SHP77 (cell line): ENCODE measurements at regions not wholly inside any gene's neighbourhood (a gene's known extent, or its start where the extent isn't known, plus 50 kb on each side); places are given as distances from the start of the nearest gene placed in this dataset.

Experiments used
- DNase-seq, 2 experiments: peaks; one replicate each; lab custom pipeline; 2025; lab: John Stamatoyannopoulos, UW

GRCh38 chr3:31004025-31004678, 109.7 kb upstream of the GADL1 start:
- DNase-seq = no peak

GRCh38 chr3:31008994-31009393, 114.5 kb upstream of the GADL1 start:
- no peak for DNase-seq

DNA sequence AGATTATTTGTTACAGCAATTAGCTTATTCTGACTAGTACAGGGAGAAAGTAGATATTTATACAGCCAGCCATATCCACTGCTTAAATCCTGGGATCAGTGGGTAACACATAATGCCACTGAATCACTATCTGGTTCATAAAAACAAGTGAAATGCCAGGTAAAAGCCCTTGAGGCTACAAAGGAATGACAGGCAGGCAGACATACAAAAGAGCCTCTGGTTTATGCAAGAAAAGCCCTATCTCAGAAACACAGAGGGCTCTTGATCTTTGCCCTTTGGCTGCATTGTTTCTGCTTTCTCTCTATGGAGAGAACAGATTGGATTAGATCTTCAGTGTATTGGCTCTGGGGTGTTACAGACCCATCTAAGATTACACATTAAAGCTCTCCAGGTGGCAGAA, 115.4 kb upstream of the GADL1 start:
- no peak for DNase-seq

DNA sequence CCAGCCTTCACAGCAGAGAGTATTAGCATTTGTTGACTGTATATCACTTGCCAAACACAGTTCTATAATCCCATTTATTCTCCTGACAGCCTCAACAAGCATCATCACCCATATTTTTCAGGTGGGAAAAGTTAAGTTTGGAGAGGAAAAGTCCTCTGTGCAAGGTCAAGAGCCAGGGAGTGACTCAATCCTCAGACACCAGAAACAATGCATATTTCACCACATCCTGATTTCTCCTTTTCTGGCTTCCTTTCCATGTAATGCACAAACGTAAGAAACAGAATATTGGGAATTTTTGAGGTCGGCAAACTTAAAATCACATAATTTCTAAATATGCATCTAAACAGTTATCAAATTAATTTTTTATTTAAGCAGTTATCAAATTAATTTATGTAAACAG, 116.0 kb upstream of the GADL1 start:
- no peak for DNase-seq

DNA sequence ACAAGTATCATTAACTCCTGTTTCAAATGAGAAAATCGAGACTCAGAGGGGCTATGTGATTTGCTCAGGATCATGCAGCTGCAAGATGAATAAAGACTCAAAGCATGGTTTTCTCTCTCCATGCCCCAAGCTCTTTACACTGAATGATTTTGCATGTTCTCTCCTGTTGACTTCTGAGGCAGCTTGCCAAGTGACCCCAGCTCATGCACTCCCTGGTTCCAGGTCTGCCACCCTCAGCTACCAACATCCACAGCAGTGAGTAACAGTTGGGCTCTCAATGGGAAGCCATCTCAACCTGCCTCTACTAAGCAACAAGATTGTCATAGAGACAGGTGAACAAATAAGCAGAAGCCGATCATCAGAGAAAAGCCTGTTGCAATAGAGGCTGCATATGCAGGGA, 116.9 kb upstream of the GADL1 start:
- DNase-seq = peak; percentile 92 to 94

GRCh38 chr3:31013090-31013489, 118.6 kb upstream of the GADL1 start:
- no peak for DNase-seq

- no peak for DNase-seq
These were observed 119.4 kb upstream of the GADL1 start for GRCh38 chr3:31013843-31014242.

- DNase-seq = no peak
These were observed 120.0 kb upstream of the GADL1 start for GRCh38 chr3:31014317-31015040.

DNA sequence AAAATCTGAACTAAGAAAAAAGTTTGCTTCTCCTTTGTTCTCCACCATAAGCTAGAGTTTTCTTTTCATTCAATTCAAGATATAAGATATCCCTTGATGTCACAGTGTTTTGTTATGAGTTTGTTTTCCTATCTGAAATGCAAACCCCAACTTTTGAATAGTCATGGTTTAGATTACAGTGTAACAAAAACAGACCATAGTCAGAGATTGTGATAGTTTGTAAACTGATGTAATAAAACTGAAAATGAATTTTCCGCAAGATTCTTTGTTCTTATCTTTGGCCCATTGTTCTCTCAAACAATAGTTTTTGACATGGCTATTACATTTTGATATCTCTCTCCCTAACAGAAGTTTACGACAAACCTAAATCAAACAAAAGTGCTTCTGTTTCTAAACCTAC, 121.7 kb upstream of the GADL1 start:
- no peak for DNase-seq

DNA sequence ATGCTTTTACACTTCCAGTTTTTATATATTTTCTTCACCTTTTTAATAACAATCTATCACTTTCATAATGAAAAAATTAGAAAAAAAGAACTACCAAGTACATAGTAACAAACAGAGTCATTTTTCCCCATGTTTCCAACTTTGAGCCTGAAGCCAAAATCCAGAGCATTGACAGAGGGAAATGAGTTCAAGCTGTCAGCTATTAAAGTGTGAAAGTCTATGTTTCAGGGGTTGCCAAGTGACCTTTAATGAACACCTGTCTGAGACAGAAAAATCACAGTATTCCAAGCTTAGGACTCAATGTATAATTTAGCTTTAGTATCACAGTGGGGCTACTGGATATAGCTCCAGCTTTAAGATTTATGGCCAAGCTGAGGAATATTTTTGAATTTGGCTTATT, 128.3 kb upstream of the GADL1 start:
- DNase-seq = no peak

DNA sequence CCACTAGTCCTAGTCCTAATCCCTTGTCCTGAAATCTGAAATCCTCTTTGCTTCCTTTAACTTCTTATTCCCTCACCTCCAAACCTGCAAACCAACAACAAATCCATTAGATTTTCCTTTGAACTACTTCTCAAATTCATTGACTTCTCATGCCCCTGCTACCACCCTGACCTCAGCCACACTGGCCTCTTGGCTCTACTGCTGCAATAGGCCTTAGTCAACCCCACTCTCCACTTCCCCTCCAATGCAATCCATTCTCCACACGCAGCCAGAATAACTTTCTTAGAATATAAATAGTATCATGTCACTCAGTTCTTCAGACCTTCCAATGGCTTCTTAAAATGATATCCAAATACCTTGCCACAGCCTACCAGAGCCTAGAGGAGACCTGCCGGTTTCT, 131.1 kb upstream of the GADL1 start:
- no peak for DNase-seq

GRCh38 chr3:31027191-31027761, 132.8 kb upstream of the GADL1 start:
- no peak for DNase-seq

GRCh38 chr3:31027914-31028313, 133.5 kb upstream of the GADL1 start:
- DNase-seq = no peak

DNA sequence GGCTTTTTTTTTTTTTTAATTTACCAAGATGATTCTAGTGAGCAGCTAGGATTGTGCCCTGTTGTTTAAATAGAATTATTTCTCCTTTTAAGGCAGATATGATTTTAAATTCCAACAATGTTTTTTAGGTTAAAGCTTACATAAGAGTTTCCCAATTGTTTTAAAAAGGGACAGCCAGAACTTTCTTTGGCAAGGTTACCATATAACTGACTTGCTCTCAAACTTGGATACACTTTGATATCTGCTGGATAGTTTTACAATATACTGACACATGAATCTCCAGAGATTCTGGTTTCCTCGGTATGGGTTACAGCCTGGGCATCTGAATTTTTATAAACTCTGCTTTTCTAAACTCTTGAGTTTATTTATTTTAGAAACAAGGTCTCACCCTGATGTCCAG, 134.3 kb upstream of the GADL1 start:
- no peak for DNase-seq

DNA sequence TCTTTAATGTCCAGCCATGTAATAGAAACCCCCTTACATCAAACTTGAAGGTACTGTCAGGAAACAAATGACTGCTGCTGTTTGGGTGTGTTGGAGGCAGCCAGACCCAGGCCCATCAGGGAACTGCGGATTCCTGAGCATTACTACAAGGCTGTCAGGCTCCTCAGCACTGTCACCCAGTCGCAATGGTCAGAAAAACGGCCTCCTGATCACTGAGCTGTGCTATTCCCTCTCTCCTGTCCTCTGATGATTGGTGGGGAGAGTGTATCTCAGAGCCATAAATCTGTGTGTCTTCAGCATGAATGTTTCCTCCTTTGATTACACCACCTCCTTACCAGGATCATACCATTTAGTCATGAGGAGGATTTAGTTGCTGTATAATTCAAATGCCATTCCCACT, 135.2 kb upstream of the GADL1 start:
- no peak for DNase-seq

DNA sequence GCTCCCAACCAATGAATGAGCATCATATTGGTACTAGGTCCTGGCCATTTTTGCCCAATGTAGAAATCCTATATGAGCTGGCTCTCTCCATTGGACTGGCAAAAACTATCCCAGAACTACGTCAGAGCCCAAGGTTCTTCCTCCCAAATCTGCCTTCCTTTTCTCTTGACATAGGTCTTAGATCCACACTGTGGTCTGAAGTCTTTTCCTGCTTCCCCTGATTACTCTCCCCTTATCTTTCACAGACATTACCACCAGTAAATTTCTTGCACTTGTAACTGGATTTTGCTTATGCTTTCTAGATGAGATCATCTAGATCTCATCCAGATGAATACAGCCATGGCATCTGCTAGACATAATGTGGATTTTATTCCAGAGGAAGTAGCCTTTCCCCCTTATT, 141.2 kb upstream of the GADL1 start:
- no peak for DNase-seq

DNA sequence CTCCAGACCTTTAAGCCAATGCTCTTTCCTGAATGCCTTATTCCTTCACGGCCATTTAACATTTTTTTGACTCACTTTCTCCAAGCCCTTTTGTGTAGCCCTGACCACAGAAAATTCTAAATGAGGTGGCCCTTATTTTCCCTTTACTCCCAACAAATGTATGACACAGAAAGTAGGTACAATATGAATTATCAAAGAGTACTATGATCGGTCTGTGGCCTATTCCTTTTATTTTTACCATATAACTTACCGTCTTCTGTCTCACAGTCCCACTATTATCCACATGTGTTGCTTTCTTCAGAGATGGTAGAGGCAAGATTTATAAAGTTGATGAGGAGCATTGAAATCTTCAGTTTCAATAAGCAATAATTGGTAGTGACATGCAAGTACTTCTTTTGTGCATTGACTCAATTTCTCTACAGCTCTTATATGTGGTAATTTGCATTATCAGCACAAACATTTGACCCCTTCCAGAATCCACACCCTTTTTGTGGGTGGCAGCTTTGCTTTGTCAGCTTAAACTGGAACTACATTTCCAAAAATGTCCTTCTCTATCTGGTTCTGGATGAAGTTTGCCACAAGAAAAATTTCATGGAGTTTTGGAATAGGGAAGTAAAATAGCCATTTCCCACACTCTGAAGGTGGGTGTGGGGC, 143.8 kb upstream of the GADL1 start:
- no peak for DNase-seq

DNA sequence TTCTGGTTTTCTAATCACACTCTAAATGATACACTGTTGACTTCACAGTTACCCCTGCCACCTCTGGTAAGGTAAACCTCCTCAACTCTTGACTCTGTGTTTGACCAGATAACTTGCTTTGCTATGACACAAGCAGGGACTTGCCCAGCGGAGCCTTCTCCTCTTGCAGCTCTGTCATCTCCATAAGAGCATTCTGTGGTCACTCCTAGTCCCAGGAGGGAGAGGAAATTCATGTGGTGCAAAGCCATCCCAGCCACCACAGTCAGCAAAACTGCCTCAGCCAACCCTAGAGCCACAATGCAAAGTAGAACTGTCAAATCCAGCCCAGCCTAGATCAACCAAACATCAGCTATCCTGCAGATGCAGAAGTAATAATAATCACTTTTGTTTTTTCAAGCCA, 144.7 kb upstream of the GADL1 start:
- DNase-seq = no peak

GRCh38 chr3:31041161-31041978, 146.9 kb upstream of the GADL1 start:
- no peak for DNase-seq

GRCh38 chr3:31043184-31043819, 148.8 kb upstream of the GADL1 start:
- no peak for DNase-seq

DNA sequence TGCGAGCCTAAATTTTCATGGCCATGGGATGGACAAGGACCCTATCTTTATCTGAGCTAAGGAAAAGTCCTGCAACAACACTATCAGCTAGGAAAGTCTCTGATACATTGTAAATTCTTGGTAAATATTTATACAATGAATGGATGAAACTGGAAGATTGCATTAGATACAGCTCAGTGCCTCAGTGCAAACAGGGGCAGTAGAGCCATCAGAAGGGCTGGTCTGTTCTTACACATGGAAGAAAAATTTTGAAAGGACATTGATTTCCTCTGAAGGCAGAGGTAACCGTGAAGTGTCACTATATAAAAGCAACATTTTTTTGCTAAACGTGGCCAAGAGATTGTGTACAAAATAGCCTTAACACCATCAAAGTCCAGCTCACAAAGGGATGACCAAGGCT, 153.2 kb upstream of the GADL1 start:
- no peak for DNase-seq

- no peak for DNase-seq
These were observed 153.7 kb upstream of the GADL1 start for GRCh38 chr3:31048143-31048542.
